HG03571 (cell line): ENCODE measurements at regions not wholly inside any gene's neighbourhood (a gene's known extent, or its start where the extent isn't known, plus 50 kb on each side); places are given as distances from the start of the nearest gene placed in this dataset.
"Not testable (repeated sequence)": the region's sequence is repeated elsewhere in the genome, so short reads cannot be mapped to it uniquely, and the experiment has no call there.

ENCODE experiments used
- ATAC-seq: cut with Tn5 transposase; IDR thresholded peaks from one replicate; pipeline ENCODE4 v1.9.1; 2021; ENCODE audit not compliant: unreplicated experiment

GRCh38 chr1:192905049-192905448 is 96.2 kb downstream of the RGS2 start:
- no peak for ATAC-seq

GRCh38 chr1:192906334-192906733 is 97.5 kb downstream of the RGS2 start:
- no peak for ATAC-seq

GRCh38 chr1:192907545-192908243 is 98.9 kb downstream of the RGS2 start:
- no peak for ATAC-seq

GRCh38 chr1:192911896-192912656 is 103.2 kb downstream of the RGS2 start:
- ATAC-seq, result not testable (repeated sequence)

- ATAC-seq, result no peak
Observed at GRCh38 chr1:192913683-192914082, 104.8 kb downstream of the RGS2 start.

GRCh38 chr1:192914092-192914491 is 105.3 kb downstream of the RGS2 start:
- ATAC-seq, result no peak

- ATAC-seq, result no peak
Observed at GRCh38 chr1:192914696-192915095, 105.9 kb downstream of the RGS2 start.

GRCh38 chr1:192916021-192916420 is 107.2 kb downstream of the RGS2 start:
- ATAC-seq, result no peak

GRCh38 chr1:192918259-192918658 is 109.4 kb downstream of the RGS2 start:
- no peak for ATAC-seq

GRCh38 chr1:192920412-192920811 is 111.6 kb downstream of the RGS2 start:
- ATAC-seq, result no peak

- no peak for ATAC-seq
Observed at GRCh38 chr1:192925609-192926008, 116.8 kb downstream of the RGS2 start.

- ATAC-seq, result no peak
Observed at GRCh38 chr1:192926736-192927135, 117.9 kb downstream of the RGS2 start.

GRCh38 chr1:192927496-192927895 is 118.7 kb downstream of the RGS2 start:
- no peak for ATAC-seq

- no peak for ATAC-seq
Observed at GRCh38 chr1:192929597-192929996, 120.8 kb downstream of the RGS2 start.

- ATAC-seq, result no peak
Observed at GRCh38 chr1:192933744-192934143, 124.9 kb downstream of the RGS2 start.

- no peak for ATAC-seq
Observed at GRCh38 chr1:192936313-192937018, 122.7 kb downstream of the UCHL5 start.

GRCh38 chr1:192937128-192937527 is 122.0 kb downstream of the UCHL5 start:
- no peak for ATAC-seq

GRCh38 chr1:192939440-192939839 is 119.7 kb downstream of the UCHL5 start:
- ATAC-seq, result no peak

- ATAC-seq, result no peak
Observed at GRCh38 chr1:192940658-192941057, 118.5 kb downstream of the UCHL5 start.

- ATAC-seq, result peak; percentile 65
Observed at GRCh38 chr1:192941722-192942411, 117.3 kb downstream of the UCHL5 start.

- ATAC-seq, result no peak
Observed at GRCh38 chr1:192943108-192943507, 116.1 kb downstream of the UCHL5 start.
